T-helper 2 cell treated with Interferon-gamma antibody and Interleukin-4, amounts not matched to agents 5 μg/mL and 100 μg/mL, for 36 hours (primary cell): ENCODE measurements at regions not wholly inside any gene's neighbourhood (a gene's known extent, or its start where the extent isn't known, plus 50 kb on each side); places are given as distances from the start of the nearest gene placed in this dataset.

Experiments
- DNase-seq: peaks from one replicate; pipeline ENCODE4 v3.0.0; 2021; ENCODE audit warnings: low spot score
- H3K27ac Mint-ChIP-seq: one replicate; pipeline ENCODE4 v1.8.0; 2021; ENCODE audit warnings: mild to moderate bottlenecking, mixed read lengths
- H3K27me3 Mint-ChIP-seq: one replicate; pipeline ENCODE4 v1.8.0; 2021; ENCODE audit warnings: low read depth, mixed read lengths
- H3K36me3 Mint-ChIP-seq: one replicate; pipeline ENCODE4 v1.8.0; 2021; ENCODE audit warnings: low read depth, mixed read lengths
- H3K4me1 Mint-ChIP-seq: one replicate; pipeline ENCODE4 v1.8.0; 2021; ENCODE audit warnings: low read depth, mixed read lengths
- H3K4me3 Mint-ChIP-seq: one replicate; pipeline ENCODE4 v1.8.0; 2022; ENCODE audit warnings: mild to moderate bottlenecking, moderate library complexity, mixed read lengths
- H3K9me3 Mint-ChIP-seq: one replicate; pipeline ENCODE4 v1.8.0; 2021; ENCODE audit warnings: mixed read lengths

- H3K4me3 Mint-ChIP-seq, result no peak overlapping the region
- DNase-seq, result no peak
- H3K4me1 Mint-ChIP-seq, result peaks cover 51% of the 10 kb centered on the region
- no peak overlapping the region for H3K27ac Mint-ChIP-seq
- peaks cover 2% of the 10 kb centered on the region for H3K36me3 Mint-ChIP-seq
- H3K9me3 Mint-ChIP-seq, result no peaks in the 10 kb centered on the region
- no peaks in the 10 kb centered on the region for H3K27me3 Mint-ChIP-seq
These were observed 179.7 kb downstream of the PALM2AKAP2 start for GRCh38 chr9:109959679-109960078.

- peaks cover 53% of the 10 kb centered on the region for H3K4me1 Mint-ChIP-seq
- no peak overlapping the region for H3K4me3 Mint-ChIP-seq
- no peaks in the 10 kb centered on the region for H3K9me3 Mint-ChIP-seq
- peaks cover 4% of the 10 kb centered on the region for H3K27me3 Mint-ChIP-seq
- peaks cover 2% of the 10 kb centered on the region for H3K36me3 Mint-ChIP-seq
- no peak for DNase-seq
- H3K27ac Mint-ChIP-seq, result no peak overlapping the region
These were observed 181.6 kb downstream of the PALM2AKAP2 start for GRCh38 chr9:109961626-109962025.

DNA sequence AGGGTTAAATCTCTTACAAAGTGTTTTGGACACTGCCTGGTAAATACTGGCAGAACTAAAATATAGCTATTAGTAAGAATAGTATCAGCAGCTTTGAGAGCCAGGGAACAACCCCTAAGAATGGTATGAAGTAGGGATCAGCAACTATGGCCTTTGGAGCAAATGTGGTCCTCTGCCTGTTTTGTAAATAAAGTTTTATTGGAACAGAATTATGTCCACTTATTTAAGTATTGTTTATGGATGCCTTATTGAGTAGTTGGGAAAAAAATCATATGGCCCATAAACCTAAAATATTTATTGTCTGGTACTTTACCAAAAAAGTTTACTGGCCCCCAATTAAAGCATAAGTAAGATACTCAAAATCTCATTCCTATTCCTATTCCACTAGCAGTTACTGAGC is 182.2 kb downstream of the PALM2AKAP2 start:
- Mint-ChIP-seq H3K4me3 (no peak overlapping the region), H3K27ac (no peak overlapping the region), H3K9me3 (no peaks in the 10 kb centered on the region), H3K27me3 (peaks cover 4% of the 10 kb centered on the region), H3K36me3 (peaks cover 2% of the 10 kb centered on the region), H3K4me1 (peaks cover 53% of the 10 kb centered on the region)
- no peak for DNase-seq

- Mint-ChIP-seq H3K4me3 (no peak overlapping the region), H3K9me3 (peaks cover 4% of the 10 kb centered on the region), H3K36me3 (peaks cover 2% of the 10 kb centered on the region), H3K27ac (no peak overlapping the region), H3K27me3 (peaks cover 4% of the 10 kb centered on the region), H3K4me1 (peaks cover 59% of the 10 kb centered on the region)
- no peak for DNase-seq
These were observed 183.1 kb downstream of the PALM2AKAP2 start for GRCh38 chr9:109963079-109963478.

GRCh38 chr9:109966643-109967368 is 186.8 kb downstream of the PALM2AKAP2 start:
- DNase-seq, result no peak
- H3K4me1 Mint-ChIP-seq, result peaks cover 65% of the 10 kb centered on the region
- H3K27me3 Mint-ChIP-seq, result peaks cover 4% of the 10 kb centered on the region
- H3K27ac Mint-ChIP-seq, result peak overlapping the region; percentile 55
- H3K4me3 Mint-ChIP-seq, result peak overlapping the region; percentile 25
- H3K9me3 Mint-ChIP-seq, result peaks cover 4% of the 10 kb centered on the region
- peaks cover 3% of the 10 kb centered on the region for H3K36me3 Mint-ChIP-seq

GRCh38 chr9:109967651-109968642 is 187.9 kb downstream of the PALM2AKAP2 start:
- peaks cover 6% of the 10 kb centered on the region for H3K36me3 Mint-ChIP-seq
- H3K9me3 Mint-ChIP-seq, result peaks cover 4% of the 10 kb centered on the region
- H3K27me3 Mint-ChIP-seq, result peaks cover 4% of the 10 kb centered on the region
- H3K4me1 Mint-ChIP-seq, result peaks cover 74% of the 10 kb centered on the region
- peak overlapping the region; percentile 55 for H3K4me3 Mint-ChIP-seq
- H3K27ac Mint-ChIP-seq, result peak overlapping the region; percentile 90
- peak; percentile 55 for DNase-seq

GRCh38 chr9:109969011-109969410 is 189.0 kb downstream of the PALM2AKAP2 start:
- Mint-ChIP-seq H3K9me3 (peaks cover 4% of the 10 kb centered on the region), H3K4me3 (peak overlapping the region; percentile 55), H3K27ac (peak overlapping the region; percentile 90), H3K36me3 (peaks cover 6% of the 10 kb centered on the region), H3K4me1 (peaks cover 76% of the 10 kb centered on the region), H3K27me3 (peaks cover 4% of the 10 kb centered on the region)
- DNase-seq, result no peak

DNA sequence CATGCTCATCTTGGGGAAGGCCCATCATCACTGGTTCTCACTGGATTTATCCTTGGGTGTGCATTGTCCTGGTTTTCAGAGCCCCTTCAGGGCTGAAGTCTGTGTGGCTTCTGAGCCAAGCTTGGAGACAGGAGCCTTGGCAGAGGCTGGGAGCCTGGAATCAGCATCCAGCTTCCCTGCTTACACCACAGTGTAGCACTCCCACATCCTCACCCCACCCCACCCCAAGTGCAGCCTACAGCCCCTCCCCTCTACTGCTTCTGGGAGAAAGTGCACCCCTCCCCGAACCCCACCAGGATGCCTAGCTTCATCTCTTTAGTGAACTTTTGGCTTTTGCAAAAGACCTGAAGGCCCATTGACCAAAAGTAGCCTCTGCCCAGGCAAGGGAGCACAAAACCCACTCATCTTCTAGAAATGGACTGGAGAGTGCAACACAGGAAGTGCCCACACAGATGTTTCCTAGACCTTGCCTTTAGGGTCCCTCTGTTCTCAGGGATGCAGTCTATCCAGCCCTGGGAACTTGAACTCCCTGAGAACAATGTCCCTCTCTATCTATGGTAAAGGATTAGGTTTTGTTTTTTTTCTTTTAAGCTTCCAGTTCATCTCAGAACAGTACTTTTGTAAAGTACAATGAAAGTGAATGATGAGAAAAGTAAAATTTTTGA is 189.7 kb downstream of the PALM2AKAP2 start:
- Mint-ChIP-seq H3K4me1 (peaks cover 81% of the 10 kb centered on the region), H3K9me3 (peaks cover 4% of the 10 kb centered on the region), H3K27me3 (peaks cover 4% of the 10 kb centered on the region), H3K4me3 (peak overlapping the region; percentile 18), H3K27ac (peak overlapping the region; percentile 90), H3K36me3 (peaks cover 4% of the 10 kb centered on the region)
- DNase-seq, result no peak

- H3K27me3 Mint-ChIP-seq, result no peaks in the 10 kb centered on the region
- no peak overlapping the region for H3K27ac Mint-ChIP-seq
- peaks cover 86% of the 10 kb centered on the region for H3K4me1 Mint-ChIP-seq
- no peak for DNase-seq
- H3K9me3 Mint-ChIP-seq, result peaks cover 4% of the 10 kb centered on the region
- H3K4me3 Mint-ChIP-seq, result no peak overlapping the region
- H3K36me3 Mint-ChIP-seq, result peaks cover 7% of the 10 kb centered on the region
These were observed 191.2 kb downstream of the PALM2AKAP2 start for GRCh38 chr9:109971226-109971625.

DNA sequence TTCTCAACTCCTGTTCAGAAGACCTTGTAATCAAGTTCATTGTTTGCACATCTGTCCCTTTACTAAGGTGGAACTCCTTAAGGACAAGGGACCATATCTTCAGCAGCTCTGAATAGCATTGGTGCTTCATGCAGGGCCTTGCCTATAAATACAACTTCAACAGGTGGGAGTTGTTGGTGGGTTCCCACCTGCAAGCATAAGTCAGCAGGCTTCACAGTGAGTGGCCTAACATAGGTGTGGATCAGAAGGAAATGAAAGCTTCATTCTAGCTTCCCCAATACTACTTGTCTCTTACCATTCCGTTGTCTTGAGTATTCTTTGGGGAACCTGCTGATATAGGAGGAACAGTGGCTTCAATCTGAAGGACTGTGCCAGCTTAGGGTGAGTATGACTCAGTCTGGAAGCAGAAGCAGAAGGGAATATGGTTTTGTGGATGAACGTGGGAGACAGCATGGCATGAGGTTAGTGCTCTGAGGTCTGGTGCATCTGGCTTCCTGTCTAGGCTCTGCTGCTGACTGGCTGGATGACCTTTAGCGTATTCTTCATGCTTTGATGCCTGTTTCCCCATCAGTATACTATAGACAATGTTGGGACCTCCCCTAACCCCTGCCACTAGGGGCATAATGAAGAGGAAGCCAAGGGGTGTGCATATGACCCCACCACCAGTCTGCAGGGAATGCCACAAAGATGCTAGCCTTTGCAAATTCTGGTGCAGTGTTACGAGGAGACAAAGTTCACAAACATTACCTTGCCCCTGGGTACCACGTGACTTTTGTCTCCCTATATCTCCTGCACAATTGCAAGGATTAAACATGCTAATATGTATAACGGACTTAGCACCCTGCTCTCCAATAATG is 192.3 kb downstream of the PALM2AKAP2 start:
- peak overlapping the region; percentile 69 for H3K27ac Mint-ChIP-seq

GRCh38 chr9:109973336-109973735 is 193.3 kb downstream of the PALM2AKAP2 start:
- peak overlapping the region; percentile 83 for H3K27ac Mint-ChIP-seq
- DNase-seq, result no peak
- peaks cover 9% of the 10 kb centered on the region for H3K36me3 Mint-ChIP-seq
- H3K4me3 Mint-ChIP-seq, result no peak overlapping the region
- H3K4me1 Mint-ChIP-seq, result peaks cover 77% of the 10 kb centered on the region
- H3K27me3 Mint-ChIP-seq, result no peaks in the 10 kb centered on the region
- H3K9me3 Mint-ChIP-seq, result no peaks in the 10 kb centered on the region

More for the DNA sequence above, 192.3 kb downstream of the PALM2AKAP2 start:
- Mint-ChIP-seq H3K36me3 (peaks cover 7% of the 10 kb centered on the region), H3K4me1 (peaks cover 83% of the 10 kb centered on the region), H3K9me3 (peaks cover 4% of the 10 kb centered on the region), H3K4me3 (peak overlapping the region; percentile 33), H3K27me3 (no peaks in the 10 kb centered on the region)
- DNase-seq, result peak; percentile 51

DNA sequence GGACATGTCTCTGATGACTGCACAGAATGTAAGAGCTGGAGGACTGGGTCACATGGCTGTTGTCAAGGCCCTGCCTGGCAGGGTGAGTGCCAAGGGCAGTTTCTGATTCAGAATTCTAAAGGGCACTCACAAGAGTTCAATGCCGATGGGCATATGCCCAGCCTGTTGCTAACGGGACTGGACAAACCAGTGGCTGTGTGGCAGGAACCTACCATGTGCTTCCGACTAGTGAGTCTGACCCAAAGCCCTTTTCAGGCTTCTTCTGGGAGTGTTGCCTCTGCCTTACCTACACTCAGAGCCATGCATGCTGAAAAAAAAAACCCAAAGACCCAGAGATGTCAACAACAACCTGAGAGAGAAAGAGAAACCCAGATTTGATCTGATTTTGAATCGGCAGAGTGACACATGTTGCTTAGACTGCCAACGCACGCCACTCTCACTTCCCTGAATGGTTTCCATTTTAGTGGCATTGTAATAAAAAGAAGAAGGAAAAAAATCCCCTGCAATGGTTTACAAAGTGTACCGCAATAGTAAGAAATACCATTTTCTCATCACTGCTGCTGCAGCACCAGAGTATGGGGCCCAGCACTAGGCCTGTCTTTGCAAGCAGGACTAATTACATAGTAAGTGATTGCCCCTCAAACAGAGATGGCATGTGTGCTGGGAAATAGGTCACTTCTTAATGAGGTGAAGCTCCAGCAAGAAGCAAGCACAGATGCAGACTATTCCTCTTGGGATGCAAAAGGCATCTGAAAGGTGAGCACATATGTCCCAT is 194.3 kb downstream of the PALM2AKAP2 start:
- peak overlapping the region; percentile 88 for H3K27ac Mint-ChIP-seq
- peaks cover 9% of the 10 kb centered on the region for H3K36me3 Mint-ChIP-seq
- DNase-seq, result peak; percentile 83
- H3K4me1 Mint-ChIP-seq, result peaks cover 70% of the 10 kb centered on the region
- H3K9me3 Mint-ChIP-seq, result no peaks in the 10 kb centered on the region
- H3K27me3 Mint-ChIP-seq, result no peaks in the 10 kb centered on the region
- H3K4me3 Mint-ChIP-seq, result peak overlapping the region; percentile 35
